Stimulated activated CD8-positive, alpha-beta memory T cell treated with anti-CD3 and anti-CD28 coated beads, Interleukin-12 subunit alpha, Interleukin-12 subunit beta, amount 100 ng/mL, for 4 hours (primary cell): ENCODE measurements at regions not wholly inside any gene's neighbourhood (a gene's known extent, or its start where the extent isn't known, plus 50 kb on each side); places are given as distances from the start of the nearest gene placed in this dataset.

Experiments used
- DNase-seq: peaks from one replicate; pipeline ENCODE4 v3.0.0-alpha.2; 2020; ENCODE audit warnings: low read depth

- DNase-seq, result no peak
Measured at GRCh38 chr2:133720429-133720828, 152.2 kb upstream of the NCKAP5 start.

- DNase-seq, result no peak
Measured at GRCh38 chr2:133721118-133721517, 152.9 kb upstream of the NCKAP5 start.

GRCh38 chr2:133723133-133723532 is 154.9 kb upstream of the NCKAP5 start:
- no peak for DNase-seq

GRCh38 chr2:133726973-133727372 is 158.7 kb upstream of the NCKAP5 start:
- no peak for DNase-seq

- DNase-seq, result no peak
Measured at GRCh38 chr2:133732059-133732458, 163.8 kb upstream of the NCKAP5 start.

- DNase-seq, result no peak
Measured at GRCh38 chr2:133732982-133733900, 165.0 kb upstream of the NCKAP5 start.

- DNase-seq, result no peak
Measured at GRCh38 chr2:133733901-133734255, 165.6 kb upstream of the NCKAP5 start.

- DNase-seq, result no peak
Measured at GRCh38 chr2:133734716-133735495, 166.6 kb upstream of the NCKAP5 start.

GRCh38 chr2:133736674-133737073 is 168.4 kb upstream of the NCKAP5 start:
- no peak for DNase-seq

GRCh38 chr2:133737242-133737993 is 169.2 kb upstream of the NCKAP5 start:
- DNase-seq, result no peak

- no peak for DNase-seq
Measured at GRCh38 chr2:133739039-133739438, 170.8 kb upstream of the NCKAP5 start.

- DNase-seq, result no peak
Measured at GRCh38 chr2:133740500-133740899, 172.2 kb upstream of the NCKAP5 start.

- DNase-seq, result no peak
Measured at GRCh38 chr2:133748007-133748700, 179.9 kb upstream of the NCKAP5 start.

- DNase-seq, result no peak
Measured at GRCh38 chr2:133753665-133754064, 185.4 kb upstream of the NCKAP5 start.

- no peak for DNase-seq
Measured at GRCh38 chr2:133755480-133756300, 187.4 kb upstream of the NCKAP5 start.

GRCh38 chr2:133756833-133757232 is 188.6 kb upstream of the NCKAP5 start:
- no peak for DNase-seq

GRCh38 chr2:133760376-133760775 is 192.1 kb upstream of the NCKAP5 start:
- no peak for DNase-seq

- no peak for DNase-seq
Measured at GRCh38 chr2:133765658-133766057, 197.4 kb upstream of the NCKAP5 start.

- no peak for DNase-seq
Measured at GRCh38 chr2:133766164-133766832, 198.0 kb upstream of the NCKAP5 start.

GRCh38 chr2:133768256-133768655 is 200.0 kb upstream of the NCKAP5 start:
- DNase-seq, result no peak
